GM19452 (cell line): ENCODE measurements at regions not wholly inside any gene's neighbourhood (a gene's known extent, or its start where the extent isn't known, plus 50 kb on each side); places are given as distances from the start of the nearest gene placed in this dataset.

Experiments
- ATAC-seq: cut with Tn5 transposase; IDR thresholded peaks from one replicate; pipeline ENCODE4 v1.9.1; 2021; ENCODE audit not compliant: unreplicated experiment

GRCh38 chr4:42328978-42329377 lies 68.3 kb upstream of the SHISA3 start:
- ATAC-seq: no peak

DNA sequence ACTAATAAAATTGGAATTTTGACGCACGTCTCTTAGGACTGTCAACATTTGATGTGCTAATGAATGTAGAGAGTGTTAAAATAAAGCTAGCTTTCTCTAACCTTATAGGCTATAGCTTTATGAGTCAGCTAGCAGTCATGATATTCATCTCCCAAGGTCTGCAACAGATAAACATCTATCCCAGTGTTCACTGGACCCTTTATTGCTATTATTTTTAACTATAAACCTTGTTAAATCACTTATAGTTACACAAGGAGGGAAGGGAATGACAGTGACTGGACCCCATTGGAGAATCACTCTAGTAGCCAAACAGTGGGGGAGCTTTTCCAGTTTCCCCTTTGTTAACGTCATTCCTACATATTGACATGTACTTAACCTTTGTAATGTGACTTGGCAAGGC lies 67.9 kb upstream of the SHISA3 start:
- ATAC-seq: no peak

- ATAC-seq: no peak
These were observed 67.2 kb upstream of the SHISA3 start for GRCh38 chr4:42330002-42330592.

DNA sequence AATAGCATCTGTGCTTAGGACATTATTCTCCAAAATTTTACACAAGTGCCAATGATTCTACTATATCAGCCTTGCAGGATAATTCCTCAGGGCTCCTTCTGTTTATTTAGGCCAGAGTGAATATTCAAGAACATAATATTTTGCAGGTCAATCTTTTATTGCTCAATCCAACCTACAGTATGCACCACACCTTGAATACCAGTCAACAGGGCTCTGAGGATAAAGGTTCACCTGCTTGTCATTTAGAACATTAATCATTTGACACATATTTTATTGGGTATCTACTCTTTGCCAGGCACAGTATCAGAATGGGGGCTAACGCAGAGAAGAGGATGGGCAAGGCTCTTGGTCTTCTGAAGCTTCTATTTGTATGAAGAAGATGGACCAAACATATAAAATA lies 66.2 kb upstream of the SHISA3 start:
- ATAC-seq: no peak

- ATAC-seq: no peak
These were observed 65.3 kb upstream of the SHISA3 start for GRCh38 chr4:42331914-42332368.

DNA sequence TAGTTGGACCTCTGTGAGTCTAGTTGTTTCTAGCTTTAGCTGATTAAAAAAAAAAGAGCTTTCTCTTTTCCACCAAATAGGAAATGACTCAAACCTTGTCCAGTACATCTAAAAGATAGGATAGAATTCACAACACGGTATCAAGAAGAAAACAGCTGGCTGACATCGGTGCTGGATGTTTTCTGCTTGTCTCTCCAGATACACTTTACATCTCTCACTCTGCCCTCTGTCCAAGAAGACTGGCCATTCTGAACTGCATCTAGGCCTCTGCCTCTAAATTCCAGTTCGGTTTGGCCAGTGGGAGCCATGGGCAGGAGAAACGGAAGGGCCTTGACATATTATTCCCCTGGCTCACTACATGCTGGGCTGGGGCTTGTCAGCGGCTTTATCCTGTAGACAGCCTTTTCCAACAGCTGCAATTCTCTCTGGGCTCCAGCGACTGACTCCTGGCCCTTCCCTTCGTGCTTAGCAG lies 57.3 kb upstream of the SHISA3 start:
- ATAC-seq: no peak

DNA sequence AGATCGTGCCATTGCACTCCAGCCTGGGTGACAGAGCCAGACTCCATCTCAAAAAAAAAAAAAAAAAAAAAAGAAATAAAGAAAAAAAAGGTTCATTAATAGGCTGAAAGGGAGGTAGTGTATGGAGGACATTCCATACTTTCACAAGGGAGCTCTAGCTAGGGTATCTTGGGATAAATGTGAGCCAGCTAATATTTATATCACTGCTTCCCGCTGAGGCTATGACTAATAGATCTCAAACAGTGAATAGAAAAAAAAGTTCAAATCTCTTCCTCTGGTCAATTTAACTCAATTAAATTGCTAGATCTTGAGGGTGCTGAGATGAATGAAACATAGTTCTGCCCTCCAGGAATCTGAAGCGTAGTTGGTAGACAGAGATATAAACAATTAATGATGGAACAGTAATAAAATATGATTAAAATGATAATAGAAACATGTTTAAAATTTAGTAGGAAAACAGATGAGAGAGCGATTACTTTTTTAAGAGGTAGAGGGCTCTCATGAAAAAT lies 55.7 kb upstream of the SHISA3 start:
- ATAC-seq: no peak

GRCh38 chr4:42342459-42342858 lies 54.8 kb upstream of the SHISA3 start:
- no peak for ATAC-seq

DNA sequence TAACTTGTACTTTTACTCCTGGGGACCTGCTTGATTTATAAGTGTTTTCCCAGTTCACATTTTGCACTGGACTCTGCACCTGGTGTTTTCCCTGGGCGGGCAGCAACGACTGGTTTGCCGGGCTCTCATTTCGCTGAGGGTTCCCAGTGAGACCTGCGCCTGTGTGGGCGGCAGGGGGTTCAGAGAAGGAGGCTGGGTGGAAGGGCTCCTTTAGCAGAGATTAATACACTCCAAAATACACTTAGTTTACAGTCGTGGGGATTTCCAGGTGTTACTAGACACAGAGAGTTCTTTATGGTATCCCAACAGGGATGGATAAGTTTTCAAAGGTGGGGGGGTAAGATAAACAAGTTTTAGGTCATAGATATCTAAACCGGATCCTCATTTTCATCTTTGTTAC lies 53.0 kb upstream of the SHISA3 start:
- no peak for ATAC-seq

DNA sequence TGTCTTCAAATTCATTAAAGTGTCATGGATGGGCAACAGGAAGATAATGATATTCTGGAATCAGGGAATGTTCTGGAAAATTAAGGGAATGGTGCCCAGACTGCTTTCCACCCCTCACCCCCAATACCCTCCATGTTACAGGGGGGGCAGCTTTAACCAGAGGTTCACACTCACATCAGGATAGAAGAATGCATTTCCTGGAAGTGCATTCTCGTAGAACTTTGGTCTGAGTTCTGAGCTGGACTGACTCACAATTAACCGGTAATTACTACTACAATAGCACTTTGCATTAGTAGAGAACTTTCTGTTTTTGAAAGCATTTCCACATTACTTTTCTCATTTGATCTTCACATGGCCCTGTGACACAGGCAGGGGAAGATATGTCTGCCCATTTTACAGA lies 52.5 kb upstream of the SHISA3 start:
- no peak for ATAC-seq

- no peak for ATAC-seq
These were observed 51.2 kb upstream of the SHISA3 start for GRCh38 chr4:42345962-42346544.

- no peak for ATAC-seq
These were observed 50.2 kb upstream of the SHISA3 start for GRCh38 chr4:42347076-42347475.
